GM12864 (cell line): ENCODE measurements at regions not wholly inside any gene's neighbourhood (a gene's known extent, or its start where the extent isn't known, plus 50 kb on each side); places are given as distances from the start of the nearest gene placed in this dataset.

Experiments
- DNase-seq: peaks from one replicate; pipeline ENCODE4 v3.0.0-alpha.2; 2011; ENCODE audit warnings: low read depth
- H3K4me3 ChIP-seq: 2 replicates; pipeline ENCODE4 v1.5.1; 2011; ENCODE audit warnings: mild to moderate bottlenecking, low read depth, low read length, control low read depth
- TF ChIP-seq, protein P1 (sequence below): IDR thresholded peaks from 2 replicates; pipeline ENCODE4 v1.5.1; 2011; ENCODE audit warnings: low read depth, mild to moderate bottlenecking, moderate library complexity, low read length, control low read depth, inconsistent platforms; ENCODE audit errors: missing control alignments

DNA sequence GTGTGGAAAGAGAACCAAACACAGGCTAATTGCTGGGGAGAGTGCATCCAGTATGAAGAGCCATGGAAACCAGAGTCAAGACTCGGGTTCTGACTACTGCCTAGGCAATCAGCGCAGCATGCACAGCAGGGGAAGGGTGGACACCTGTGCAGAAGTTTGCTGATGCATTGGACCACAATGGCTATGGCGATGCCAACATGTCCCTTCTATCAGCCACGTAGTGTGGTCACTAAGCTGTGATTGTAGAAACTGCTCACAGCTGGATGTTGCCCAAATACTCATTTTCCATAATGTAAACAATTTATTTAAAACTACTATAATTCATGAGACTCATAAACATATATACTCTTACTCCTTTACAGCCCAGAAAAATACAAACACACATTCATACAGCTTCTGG is 1718.2 kb downstream of the EFNB2 start:
- no peak overlapping the region for H3K4me3 ChIP-seq
- TF ChIP-seq, protein P1, sequence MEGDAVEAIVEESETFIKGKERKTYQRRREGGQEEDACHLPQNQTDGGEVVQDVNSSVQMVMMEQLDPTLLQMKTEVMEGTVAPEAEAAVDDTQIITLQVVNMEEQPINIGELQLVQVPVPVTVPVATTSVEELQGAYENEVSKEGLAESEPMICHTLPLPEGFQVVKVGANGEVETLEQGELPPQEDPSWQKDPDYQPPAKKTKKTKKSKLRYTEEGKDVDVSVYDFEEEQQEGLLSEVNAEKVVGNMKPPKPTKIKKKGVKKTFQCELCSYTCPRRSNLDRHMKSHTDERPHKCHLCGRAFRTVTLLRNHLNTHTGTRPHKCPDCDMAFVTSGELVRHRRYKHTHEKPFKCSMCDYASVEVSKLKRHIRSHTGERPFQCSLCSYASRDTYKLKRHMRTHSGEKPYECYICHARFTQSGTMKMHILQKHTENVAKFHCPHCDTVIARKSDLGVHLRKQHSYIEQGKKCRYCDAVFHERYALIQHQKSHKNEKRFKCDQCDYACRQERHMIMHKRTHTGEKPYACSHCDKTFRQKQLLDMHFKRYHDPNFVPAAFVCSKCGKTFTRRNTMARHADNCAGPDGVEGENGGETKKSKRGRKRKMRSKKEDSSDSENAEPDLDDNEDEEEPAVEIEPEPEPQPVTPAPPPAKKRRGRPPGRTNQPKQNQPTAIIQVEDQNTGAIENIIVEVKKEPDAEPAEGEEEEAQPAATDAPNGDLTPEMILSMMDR: no peak
- no peak for DNase-seq

DNA sequence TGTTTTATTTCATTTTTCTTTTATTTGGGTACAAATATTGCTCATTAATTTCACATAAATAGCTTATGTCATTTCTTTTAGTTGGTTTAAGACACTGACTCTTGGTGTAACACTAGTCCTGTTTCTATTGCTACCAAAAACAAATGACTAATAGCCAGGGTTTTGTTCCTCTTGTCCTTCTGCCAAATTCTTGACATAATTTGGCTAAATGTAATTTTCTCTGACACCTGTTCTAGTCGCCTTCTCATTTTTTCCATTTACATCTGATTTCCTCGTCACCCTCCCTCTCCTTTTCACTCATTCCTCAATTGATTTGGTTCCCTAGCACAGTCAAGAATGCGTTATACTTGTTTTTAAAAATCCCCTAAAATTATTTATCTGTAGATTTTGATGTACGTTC is 1718.7 kb downstream of the EFNB2 start:
- H3K4me3 ChIP-seq: no peak overlapping the region
- no peak for DNase-seq
- TF ChIP-seq, protein P1: no peak

DNA sequence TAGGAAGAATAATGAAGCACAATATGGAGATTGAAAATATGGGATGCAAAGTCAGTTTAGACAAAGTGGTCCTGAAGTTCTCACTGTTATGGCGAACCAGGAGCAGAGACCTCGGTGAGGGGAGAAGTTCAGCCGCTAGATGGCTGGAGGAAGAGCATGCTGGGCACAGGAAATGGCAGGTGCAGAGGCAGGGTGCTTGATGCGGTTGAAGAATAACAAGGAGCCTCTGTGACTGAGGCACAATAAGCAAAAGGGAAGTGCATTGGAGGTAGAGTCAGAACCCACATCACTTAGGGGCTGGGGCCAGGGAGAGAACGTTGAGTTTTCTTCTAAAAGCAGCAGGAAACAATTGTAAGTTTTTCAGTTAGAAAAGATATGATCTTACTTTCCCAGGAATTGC is 1725.2 kb downstream of the EFNB2 start:
- no peak overlapping the region for H3K4me3 ChIP-seq
- DNase-seq: no peak
- TF ChIP-seq, protein P1: no peak

DNA sequence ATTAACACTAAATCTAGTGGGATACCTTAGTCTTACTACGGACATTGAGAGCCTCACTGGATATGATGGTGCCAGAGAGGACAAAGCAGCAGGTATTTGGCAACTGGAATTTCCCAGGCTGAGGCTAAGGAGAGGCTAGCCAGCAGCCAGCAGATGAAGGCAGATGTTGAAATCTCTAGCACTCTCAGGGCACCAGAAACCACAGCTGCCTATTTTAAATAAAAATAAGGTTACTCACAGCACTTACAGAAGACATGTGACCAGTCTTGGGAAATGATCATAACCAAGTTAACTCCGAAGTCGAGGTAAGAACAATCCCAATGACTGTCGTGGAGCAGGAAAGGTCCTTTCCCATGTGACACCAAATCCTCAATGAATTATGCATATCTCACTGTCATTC is 1726.0 kb downstream of the EFNB2 start:
- no peak overlapping the region for H3K4me3 ChIP-seq
- DNase-seq: no peak
- TF ChIP-seq, protein P1: no peak

DNA sequence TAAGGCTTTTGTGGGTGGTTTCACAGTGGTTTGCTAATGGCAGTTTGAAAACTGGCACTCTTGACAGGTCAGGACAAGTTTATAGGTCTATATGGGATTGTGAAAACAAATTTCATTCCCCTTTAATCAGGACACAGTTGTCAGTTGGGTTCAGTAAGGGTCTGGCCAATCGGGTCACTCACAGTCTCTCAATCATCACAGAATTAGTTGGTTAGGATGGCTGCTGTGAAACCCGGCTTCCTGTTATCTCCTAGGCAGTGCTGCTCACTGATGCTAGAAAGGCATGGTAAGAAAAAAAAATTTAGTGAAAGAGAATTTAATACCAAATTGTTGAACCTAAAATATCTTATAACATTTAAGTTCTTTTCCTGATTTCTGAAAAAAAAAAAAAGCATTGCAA is 1730.1 kb downstream of the EFNB2 start:
- no peak for DNase-seq
- TF ChIP-seq, protein P1: no peak
- H3K4me3 ChIP-seq: no peak overlapping the region

DNA sequence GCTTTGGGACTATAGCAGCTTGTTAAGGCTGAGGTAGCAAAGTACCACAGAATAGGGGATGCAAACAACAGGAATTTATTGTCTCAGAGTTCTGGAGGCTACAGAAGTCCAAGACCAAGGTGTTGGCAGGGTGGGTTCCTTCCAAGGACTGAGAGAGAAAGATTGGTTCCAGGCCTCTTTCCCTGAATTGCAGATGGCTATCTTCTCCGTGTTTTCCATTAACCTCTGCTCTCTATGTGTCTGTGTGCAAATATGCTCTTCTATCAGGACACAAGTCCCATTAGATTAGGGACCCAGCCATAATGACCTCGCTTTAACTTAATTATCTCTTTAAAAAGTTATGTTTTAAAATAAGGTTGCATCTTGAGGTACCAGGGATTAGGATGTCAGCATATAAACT is 1732.9 kb upstream of the SLC10A2 start:
- TF ChIP-seq, protein P1: no peak
- H3K4me3 ChIP-seq: no peak overlapping the region
- DNase-seq: no peak

DNA sequence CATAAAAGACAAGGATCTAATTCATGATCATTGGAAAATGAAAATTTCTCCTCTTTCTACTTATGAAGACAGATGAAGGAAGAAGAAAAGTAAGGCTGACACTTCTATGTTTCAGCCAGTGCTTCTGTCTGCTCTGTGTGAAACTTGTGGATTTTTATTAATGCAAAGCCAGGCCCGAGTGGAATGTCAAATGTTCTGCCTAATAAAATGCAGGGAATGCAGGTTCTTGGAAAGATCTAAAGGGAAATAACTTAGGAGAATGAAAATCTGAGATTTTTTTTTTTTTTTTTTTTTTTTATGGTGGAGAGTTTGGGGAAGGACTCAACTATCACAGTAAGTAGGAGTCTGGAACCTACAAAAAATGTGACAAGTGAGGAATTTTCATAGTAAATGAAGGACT is 1732.3 kb upstream of the SLC10A2 start:
- TF ChIP-seq, protein P1: no peak
- DNase-seq: no peak

More for the DNA sequence above, 1732.3 kb upstream of the SLC10A2 start:
- no peak overlapping the region for H3K4me3 ChIP-seq
